LNCAP (cell line): ENCODE measurements at regions not wholly inside any gene's neighbourhood (a gene's known extent, or its start where the extent isn't known, plus 50 kb on each side); places are given as distances from the start of the nearest gene placed in this dataset.

ENCODE experiments used
- TF ChIP-seq, protein P1 (sequence below): fragments of 450-650 bp; IDR thresholded peaks from 2 replicates; pipeline ENCODE4 v1.5.1; 2017; ENCODE audit warnings: mild to moderate bottlenecking

DNA sequence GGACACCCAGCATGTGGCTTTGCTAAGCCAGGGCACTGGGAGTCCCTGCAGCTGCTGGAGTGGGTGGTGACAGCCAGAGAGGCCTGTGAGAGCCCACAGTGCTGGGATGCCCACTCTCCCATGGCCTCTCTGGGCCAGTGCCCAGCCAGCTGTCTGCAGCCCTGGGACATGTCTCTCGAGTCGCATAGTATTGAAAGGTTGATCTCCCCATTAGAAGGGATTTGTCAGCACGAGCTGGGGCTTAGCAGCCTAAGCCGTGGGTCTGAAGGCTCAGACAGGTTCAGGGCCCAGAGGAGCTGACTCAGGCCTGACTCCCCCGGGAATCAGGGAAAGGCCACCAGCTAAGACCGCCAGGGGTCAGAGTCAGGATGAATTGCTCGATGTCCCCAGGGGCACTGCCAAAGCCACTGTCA lies 53.5 kb downstream of the FOXD2 start:
- TF ChIP-seq, protein P1, sequence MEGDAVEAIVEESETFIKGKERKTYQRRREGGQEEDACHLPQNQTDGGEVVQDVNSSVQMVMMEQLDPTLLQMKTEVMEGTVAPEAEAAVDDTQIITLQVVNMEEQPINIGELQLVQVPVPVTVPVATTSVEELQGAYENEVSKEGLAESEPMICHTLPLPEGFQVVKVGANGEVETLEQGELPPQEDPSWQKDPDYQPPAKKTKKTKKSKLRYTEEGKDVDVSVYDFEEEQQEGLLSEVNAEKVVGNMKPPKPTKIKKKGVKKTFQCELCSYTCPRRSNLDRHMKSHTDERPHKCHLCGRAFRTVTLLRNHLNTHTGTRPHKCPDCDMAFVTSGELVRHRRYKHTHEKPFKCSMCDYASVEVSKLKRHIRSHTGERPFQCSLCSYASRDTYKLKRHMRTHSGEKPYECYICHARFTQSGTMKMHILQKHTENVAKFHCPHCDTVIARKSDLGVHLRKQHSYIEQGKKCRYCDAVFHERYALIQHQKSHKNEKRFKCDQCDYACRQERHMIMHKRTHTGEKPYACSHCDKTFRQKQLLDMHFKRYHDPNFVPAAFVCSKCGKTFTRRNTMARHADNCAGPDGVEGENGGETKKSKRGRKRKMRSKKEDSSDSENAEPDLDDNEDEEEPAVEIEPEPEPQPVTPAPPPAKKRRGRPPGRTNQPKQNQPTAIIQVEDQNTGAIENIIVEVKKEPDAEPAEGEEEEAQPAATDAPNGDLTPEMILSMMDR = no peak

DNA sequence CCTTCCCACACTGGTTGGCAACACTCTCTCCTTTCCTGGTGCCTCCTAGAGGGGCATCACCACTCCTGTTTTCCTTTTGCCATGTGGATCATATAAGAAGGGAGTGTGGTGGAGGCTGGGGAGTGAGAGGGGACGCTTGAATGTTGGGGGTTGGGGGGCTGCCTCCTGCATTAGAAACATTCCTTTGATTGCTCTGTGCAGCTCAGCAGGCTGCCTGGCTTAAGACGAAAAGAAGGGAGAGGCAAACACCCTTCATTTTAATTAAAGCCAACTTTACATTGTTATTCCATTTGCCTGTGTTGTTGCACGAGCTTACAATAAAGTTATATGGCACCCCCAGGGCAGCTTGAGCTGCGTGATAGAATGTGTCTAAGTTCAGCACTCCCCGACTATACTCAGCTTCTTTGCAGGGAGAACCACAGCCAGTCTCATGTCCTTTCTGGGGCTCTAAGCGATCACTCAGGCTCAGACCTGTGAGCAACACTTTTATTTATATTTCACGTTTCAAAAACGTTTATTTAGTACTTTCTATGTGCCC lies 57.4 kb downstream of the FOXD2 start:
- TF ChIP-seq, protein P1 = no peak

DNA sequence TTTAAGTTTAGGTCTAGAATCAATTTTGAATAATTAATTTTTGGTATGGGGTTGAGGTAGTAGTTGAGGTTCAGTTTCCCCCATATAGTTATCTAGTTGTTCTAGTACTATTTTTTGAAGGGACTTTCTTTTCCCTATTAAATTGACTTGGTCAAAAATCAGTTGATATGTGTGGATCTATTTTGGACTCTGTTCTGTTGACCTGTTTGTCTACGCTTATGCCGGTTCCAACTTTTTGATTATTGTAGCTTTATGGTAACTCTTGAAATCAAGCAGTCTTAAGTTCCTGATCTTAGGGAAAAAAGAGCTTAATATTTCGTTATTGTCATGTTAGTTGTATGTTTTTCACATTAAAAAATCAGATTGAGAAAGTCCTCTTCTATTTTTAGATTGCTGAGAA lies 60.7 kb downstream of the FOXD2 start:
- TF ChIP-seq, protein P1 = no peak

- TF ChIP-seq, protein P1 = no peak
These were observed 63.2 kb downstream of the FOXD2 start for GRCh38 chr1:47501069-47501468.

GRCh38 chr1:47502746-47503370 lies 65.0 kb downstream of the FOXD2 start:
- TF ChIP-seq, protein P1 = no peak

DNA sequence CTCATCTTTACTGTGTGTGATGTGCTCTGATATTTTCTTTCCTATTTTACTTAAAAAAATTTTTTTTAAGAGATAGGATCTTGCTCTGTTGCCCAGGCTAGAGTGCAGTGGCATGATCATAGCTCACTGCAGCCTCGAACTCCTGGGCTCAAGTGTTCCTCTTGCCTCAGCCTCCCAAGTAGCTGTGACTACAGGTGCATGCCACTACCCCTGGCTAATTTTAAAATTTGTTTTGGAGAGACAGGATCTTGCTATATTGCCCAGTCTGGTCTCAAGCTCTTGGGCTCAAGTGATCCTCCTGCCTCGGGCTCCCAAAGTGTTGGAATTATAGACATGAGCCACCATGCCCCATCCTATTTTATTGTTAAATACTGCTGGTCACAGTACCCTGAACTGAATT lies 67.4 kb downstream of the FOXD2 start:
- TF ChIP-seq, protein P1 = no peak

GRCh38 chr1:47506053-47506452 lies 68.2 kb downstream of the FOXD2 start:
- TF ChIP-seq, protein P1 = no peak

DNA sequence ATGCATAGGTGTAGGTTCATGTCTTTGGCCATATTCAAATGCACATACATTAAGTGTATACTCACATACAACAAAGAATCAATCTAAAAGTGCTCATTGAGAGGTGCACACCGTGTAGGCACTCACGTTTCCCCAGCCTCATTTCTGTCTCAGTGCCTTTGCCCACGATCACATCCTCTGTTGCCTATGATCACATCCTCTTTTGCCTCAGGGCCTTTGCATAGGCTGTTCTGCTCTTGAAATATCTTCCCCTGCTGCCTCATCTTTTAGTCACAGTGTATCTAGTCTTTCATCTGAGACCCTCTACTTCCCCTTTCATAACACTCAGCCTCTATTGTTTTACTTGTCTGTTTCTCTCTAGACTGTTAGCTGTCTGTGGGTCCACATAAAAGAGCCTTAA lies 69.3 kb downstream of the FOXD2 start:
- TF ChIP-seq, protein P1 = no peak
